Muscle layer of colon (tissue), 2 donors: ENCODE measurements at regions not wholly inside any gene's neighbourhood (a gene's known extent, or its start where the extent isn't known, plus 50 kb on each side); places are given as distances from the start of the nearest gene placed in this dataset.
"Not testable (repeated sequence)": the region's sequence is repeated elsewhere in the genome, so short reads cannot be mapped to it uniquely, and the experiment has no call there.

Experiments
- H3K27ac ChIP-seq: one replicate; pipeline ENCODE4 v1.7.0; 2013; ENCODE audit warnings: low read depth, mild to moderate bottlenecking, low read length, moderate library complexity
- H3K27me3 ChIP-seq, 2 donors: one replicate each; pipeline ENCODE4 v1.7.0; 2013; ENCODE audit warnings: low read length in 2 of 2, mild to moderate bottlenecking in 2 of 2; ENCODE audit not compliant: insufficient read depth in 2 of 2, control insufficient read depth in 1 of 2
- H3K36me3 ChIP-seq: one replicate; pipeline ENCODE4 v1.7.0; 2013; ENCODE audit warnings: mild to moderate bottlenecking, low read length; ENCODE audit not compliant: insufficient read depth
- H3K4me1 ChIP-seq: one replicate; pipeline ENCODE4 v1.7.0; 2013; ENCODE audit warnings: mild to moderate bottlenecking, low read length; ENCODE audit not compliant: insufficient read depth
- H3K4me3 ChIP-seq, 2 donors: one replicate each; pipeline ENCODE4 v1.7.0; 2013; ENCODE audit warnings: low read length in 2 of 2, low read depth in 1 of 2, mild to moderate bottlenecking in 1 of 2, moderate library complexity in 1 of 2
- H3K9ac ChIP-seq: one replicate; pipeline ENCODE4 v1.7.0; 2013; ENCODE audit warnings: low read length
- H3K9me3 ChIP-seq: one replicate; pipeline ENCODE4 v1.7.0; 2013; ENCODE audit warnings: mild to moderate bottlenecking, low read length
- donor health status: abdominal sarcoma.
- donor health status: Adenocarcinoma of cecum.

DNA sequence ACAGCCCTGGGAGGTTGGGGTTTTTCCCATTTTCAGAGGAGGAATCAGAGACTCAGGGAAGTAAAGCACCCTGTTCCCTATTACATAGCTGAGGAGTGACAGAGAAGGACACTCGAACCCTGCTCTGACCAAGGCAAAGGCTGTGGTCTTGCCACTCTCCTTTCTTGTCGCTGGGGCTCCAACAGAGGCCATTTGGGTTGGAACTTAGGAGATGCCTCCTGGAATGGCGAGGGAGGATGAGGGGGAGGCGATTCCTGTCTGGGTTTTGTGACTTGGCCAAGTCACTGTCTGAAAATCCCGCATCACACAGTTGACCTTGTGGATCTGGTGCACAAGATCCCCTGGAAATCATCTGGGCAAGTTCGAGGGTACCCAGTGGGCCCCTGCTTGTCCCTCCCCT, 64.0 kb upstream of the HAND1 start:
- H3K9me3 ChIP-seq: no peaks in the 10 kb centered on the region
- peak overlapping the region; percentile 82 for H3K27ac ChIP-seq
- no peaks in the 10 kb centered on the region for H3K27me3 ChIP-seq
- H3K9ac ChIP-seq: no peak overlapping the region
- peak overlapping the region in 1 of 2 donors; percentile 54 for H3K4me3 ChIP-seq
- H3K36me3 ChIP-seq: no peaks in the 10 kb centered on the region
- peaks cover 35% of the 10 kb centered on the region for H3K4me1 ChIP-seq

DNA sequence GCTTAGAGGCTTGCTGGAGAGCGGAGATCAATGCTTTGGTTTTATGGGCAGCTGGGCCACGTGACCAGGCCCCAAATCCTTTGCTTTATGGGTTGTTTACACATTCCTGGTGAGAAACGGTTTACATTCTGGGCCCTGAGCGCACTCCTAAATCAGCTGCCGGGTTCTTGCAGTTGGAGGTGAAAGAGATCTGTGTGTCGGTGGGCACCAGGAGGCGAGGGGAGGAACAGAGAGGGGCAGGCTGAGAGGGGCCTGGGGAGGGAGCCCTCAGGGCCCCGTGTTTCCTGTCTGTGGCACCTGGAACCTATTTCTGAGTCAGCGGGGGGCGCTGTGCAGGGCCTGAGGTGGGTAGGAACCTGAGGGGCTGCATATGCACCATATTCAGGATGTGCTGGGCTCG, 63.5 kb upstream of the HAND1 start:
- H3K9ac ChIP-seq: no peak overlapping the region
- no peaks in the 10 kb centered on the region for H3K27me3 ChIP-seq
- H3K27ac ChIP-seq: peak overlapping the region; percentile 82
- no peaks in the 10 kb centered on the region for H3K9me3 ChIP-seq
- peaks cover 35% of the 10 kb centered on the region for H3K4me1 ChIP-seq
- peak overlapping the region in 1 of 2 donors; percentile 54 for H3K4me3 ChIP-seq
- H3K36me3 ChIP-seq: no peaks in the 10 kb centered on the region

DNA sequence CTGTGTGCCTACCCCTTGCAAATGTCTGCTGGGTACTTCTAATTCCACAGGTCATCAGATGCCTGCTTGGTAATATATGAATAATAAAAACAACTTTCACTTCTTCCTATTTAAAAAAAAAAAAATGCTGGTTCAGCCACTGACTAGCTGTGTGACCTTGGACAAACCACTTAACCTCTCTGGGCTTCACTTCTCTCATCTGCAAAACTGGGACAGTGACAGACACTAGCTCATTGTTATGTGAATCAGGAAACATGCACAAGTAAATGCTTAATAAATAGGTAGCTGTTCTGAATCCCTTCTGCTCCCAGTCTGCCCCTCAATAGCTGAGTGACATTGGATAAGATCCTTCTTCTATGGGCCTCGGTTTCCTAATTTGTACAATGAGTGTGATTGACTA, 62.6 kb upstream of the HAND1 start:
- no peaks in the 10 kb centered on the region for H3K9me3 ChIP-seq
- H3K4me3 ChIP-seq: no peak overlapping the region
- H3K9ac ChIP-seq: no peak overlapping the region
- H3K27me3 ChIP-seq: no peaks in the 10 kb centered on the region
- no peak overlapping the region for H3K27ac ChIP-seq
- H3K36me3 ChIP-seq: no peaks in the 10 kb centered on the region
- H3K4me1 ChIP-seq: peaks cover 35% of the 10 kb centered on the region

DNA sequence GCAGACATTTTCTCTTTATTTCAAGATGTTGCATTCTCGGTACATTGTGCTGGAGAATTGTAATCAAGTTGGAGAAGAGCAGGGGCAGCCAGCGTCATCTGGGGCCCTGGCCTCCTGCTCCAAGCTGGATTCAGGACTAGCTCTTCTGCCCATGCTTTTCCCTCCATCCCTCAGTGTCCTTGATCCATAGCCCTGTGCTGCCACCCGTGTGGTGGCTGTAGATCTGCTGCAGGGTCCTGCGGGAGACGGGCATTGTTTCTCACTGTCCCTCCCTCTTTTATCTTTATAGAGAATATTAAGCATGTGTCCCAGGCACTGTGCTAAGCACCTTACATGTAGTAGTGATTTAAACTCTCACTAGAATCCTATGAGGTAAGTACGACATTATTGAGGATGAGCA, 60.5 kb upstream of the HAND1 start:
- H3K9ac ChIP-seq: no peak overlapping the region
- H3K27ac ChIP-seq: no peak overlapping the region
- H3K4me1 ChIP-seq: peaks cover 25% of the 10 kb centered on the region
- H3K36me3 ChIP-seq: no peaks in the 10 kb centered on the region
- no peak overlapping the region for H3K4me3 ChIP-seq
- H3K27me3 ChIP-seq: no peaks in the 10 kb centered on the region
- no peaks in the 10 kb centered on the region for H3K9me3 ChIP-seq

DNA sequence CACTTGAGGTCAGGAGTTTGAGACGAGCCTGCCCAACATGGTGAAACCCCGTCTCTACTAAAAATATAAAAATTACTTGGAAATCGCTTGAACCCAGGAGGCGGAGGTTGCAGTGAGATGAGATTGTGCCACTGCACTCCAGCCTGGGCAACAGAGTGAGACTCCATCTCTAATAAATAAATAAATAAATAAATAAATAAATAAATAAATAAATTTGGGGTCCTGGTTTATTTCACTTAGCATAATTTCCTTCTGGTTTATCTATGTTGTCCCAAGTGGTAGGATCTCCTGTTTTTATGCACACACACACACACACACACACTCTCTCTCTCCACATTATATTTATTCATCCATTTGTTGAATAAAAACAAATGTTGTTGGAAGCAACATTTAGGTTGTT, 58.4 kb upstream of the HAND1 start:
- not testable (repeated sequence) for H3K27me3 ChIP-seq, H3K36me3 ChIP-seq, H3K4me3 ChIP-seq, H3K9me3 ChIP-seq, H3K9ac ChIP-seq, H3K4me1 ChIP-seq, H3K27ac ChIP-seq

DNA sequence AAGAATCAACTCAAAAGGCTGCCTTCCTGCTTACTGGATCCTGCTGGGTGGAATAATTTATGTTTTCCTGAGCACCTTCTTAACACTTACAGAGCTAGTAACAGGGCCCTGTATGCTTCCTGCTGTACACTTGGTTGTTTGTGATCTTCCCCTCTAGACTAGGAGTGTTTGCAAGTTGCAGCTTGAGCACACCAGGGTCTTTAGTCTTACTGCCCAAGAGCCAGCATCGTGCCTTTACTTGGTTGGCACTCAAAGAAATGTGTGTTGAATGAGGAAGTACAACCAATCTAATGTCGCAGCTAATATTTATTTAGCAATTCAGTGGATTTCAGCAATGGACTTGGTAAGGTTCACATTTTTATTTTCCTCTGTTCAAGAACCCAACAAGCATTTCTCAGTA, 57.5 kb upstream of the HAND1 start:
- no peaks in the 10 kb centered on the region for H3K9me3 ChIP-seq
- H3K4me3 ChIP-seq: no peak overlapping the region
- H3K4me1 ChIP-seq: no peaks in the 10 kb centered on the region
- no peaks in the 10 kb centered on the region for H3K36me3 ChIP-seq
- no peak overlapping the region for H3K9ac ChIP-seq
- H3K27me3 ChIP-seq: no peaks in the 10 kb centered on the region
- H3K27ac ChIP-seq: no peak overlapping the region

DNA sequence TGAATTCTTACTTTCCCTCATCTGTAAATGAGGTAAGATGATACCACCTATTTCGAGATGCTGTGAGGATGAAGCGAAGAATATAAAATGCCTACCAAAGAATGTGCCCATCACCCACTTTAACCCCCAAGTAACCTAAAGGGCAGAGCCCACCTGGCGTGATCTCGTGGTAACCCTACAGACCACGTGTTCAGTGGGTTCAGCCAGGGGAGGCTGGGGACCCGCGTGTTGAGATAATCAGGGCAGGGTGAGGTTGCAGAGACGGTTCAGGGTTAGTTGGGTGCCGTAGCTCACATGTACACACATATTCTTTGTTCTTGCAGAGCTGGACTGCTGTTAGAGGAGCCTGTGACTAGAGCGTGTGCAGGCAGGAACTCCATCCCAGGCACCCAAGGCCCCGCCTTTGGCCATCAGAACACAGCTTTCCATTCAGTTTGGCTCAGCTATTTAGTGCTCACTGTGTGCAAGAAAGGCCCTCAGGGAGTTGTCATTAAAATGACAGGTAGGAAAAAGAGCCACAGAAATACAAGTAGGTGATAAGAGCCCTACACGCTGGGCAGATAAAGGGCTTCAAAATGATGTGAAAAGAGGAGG, 56.5 kb upstream of the HAND1 start:
- Histone ChIP-seq H3K4me1 (no peaks in the 10 kb centered on the region), H3K36me3 (no peaks in the 10 kb centered on the region), H3K4me3 (no peak overlapping the region), H3K27ac (no peak overlapping the region), H3K9me3 (no peaks in the 10 kb centered on the region), H3K9ac (no peak overlapping the region), H3K27me3 (no peaks in the 10 kb centered on the region)

DNA sequence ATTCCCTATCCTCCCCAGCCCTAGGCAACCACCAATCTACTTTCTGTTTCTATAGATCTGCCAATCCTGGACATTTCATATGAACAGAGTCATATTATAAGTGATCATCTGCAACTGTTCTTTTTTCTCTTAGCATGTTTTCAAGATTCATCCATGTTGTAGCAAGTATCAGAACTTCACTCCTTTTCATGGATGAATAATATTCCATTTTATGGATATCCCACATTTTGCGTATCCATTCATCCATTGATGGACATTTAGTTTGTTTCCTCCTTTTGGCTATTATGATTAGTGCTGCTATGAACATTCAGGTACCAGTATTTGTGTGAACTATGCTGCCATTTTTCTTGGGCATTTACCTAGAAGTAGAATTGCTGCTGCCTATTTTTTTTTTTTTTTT, 51.3 kb upstream of the HAND1 start:
- no peak overlapping the region for H3K4me3 ChIP-seq
- no peak overlapping the region for H3K27ac ChIP-seq
- no peaks in the 10 kb centered on the region for H3K36me3 ChIP-seq

DNA sequence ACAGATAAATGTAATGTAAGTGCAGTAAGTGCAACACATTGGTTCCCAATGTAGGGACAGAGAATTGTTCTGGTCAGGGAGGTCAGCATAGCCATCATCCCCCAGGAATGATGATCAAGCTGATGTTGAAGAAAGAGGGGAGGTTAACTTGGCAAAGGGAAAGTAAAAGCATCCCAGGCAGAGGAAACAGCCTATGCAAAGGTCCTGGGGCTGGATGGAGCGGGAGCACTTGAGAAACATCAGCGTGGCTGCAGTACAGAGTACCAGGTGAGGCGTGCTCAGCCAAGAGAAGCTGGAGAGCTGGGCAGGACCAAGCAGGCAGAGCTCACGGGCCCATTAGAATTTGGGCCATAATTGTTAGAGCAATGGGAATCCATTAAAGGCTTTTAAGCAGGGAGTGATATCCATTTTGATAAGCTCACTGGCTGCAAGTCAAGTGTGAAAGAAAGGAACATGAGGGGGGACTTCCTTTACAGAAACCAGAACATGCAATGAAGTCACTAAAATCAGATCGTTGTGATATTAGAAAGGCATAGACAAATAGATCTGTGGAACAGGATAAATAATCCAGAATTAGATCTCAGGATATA, 50.1 kb upstream of the HAND1 start:
- no peaks in the 10 kb centered on the region for H3K9me3 ChIP-seq
- H3K4me3 ChIP-seq: no peak overlapping the region
- peaks cover 11% of the 10 kb centered on the region for H3K4me1 ChIP-seq
- no peak overlapping the region for H3K9ac ChIP-seq
- H3K27me3 ChIP-seq: no peaks in the 10 kb centered on the region
- no peaks in the 10 kb centered on the region for H3K36me3 ChIP-seq
- H3K27ac ChIP-seq: no peak overlapping the region

More for the DNA sequence above, 51.3 kb upstream of the HAND1 start:
- no peak overlapping the region for H3K9ac ChIP-seq
- H3K4me1 ChIP-seq: no peaks in the 10 kb centered on the region
- H3K27me3 ChIP-seq: no peaks in the 10 kb centered on the region
- no peaks in the 10 kb centered on the region for H3K9me3 ChIP-seq
